CD14-positive monocyte (primary cell): ENCODE measurements at regions not wholly inside any gene's neighbourhood (a gene's known extent, or its start where the extent isn't known, plus 50 kb on each side); places are given as distances from the start of the nearest gene placed in this dataset.

Source experiments
- DNase-seq, 3 donors: peaks; one replicate each; pipeline ENCODE4 v3.0.0-alpha.2; 2011 to 2022
- H2AFZ ChIP-seq: 2 replicates; pipeline ENCODE4 v1.6.0; 2012; ENCODE audit warnings: mild to moderate bottlenecking, low read depth, low read length, inconsistent platforms; ENCODE audit not compliant: insufficient read depth, poor library complexity, severe bottlenecking
- H3K27ac ChIP-seq, 2 donors: 1 replicate in 1 of 2; 2 replicates in 1 of 2; pipeline ENCODE4 v1.5.1; 2012 to 2013; ENCODE audit warnings: low read length in 2 of 2, control low read depth in 1 of 2, inconsistent platforms in 1 of 2, low read depth in 1 of 2, mild to moderate bottlenecking in 1 of 2
- H3K27me3 ChIP-seq, 2 donors: one replicate each; pipeline versions ENCODE4 v1.6.0 to v1.6.1; 2011 to 2013; ENCODE audit warnings: low read length in 2 of 2; ENCODE audit not compliant: control insufficient read depth in 2 of 2, insufficient read depth in 2 of 2
- H3K36me3 ChIP-seq, 2 donors: replicated peaks in 1 of 2; 1 replicate in 1 of 2; 2 replicates in 1 of 2; pipeline versions ENCODE4 v1.5.1 to v1.6.1; 2012 to 2013; ENCODE audit warnings: low read length in 2 of 2, control low read depth in 1 of 2, inconsistent platforms in 1 of 2, mild to moderate bottlenecking in 1 of 2; ENCODE audit not compliant: insufficient read depth in 2 of 2, control insufficient read depth in 1 of 2
- H3K4me1 ChIP-seq, 2 donors: 1 replicate in 1 of 2; 2 replicates in 1 of 2; pipeline versions ENCODE4 v1.5.1 to v1.6.1; 2012 to 2013; ENCODE audit warnings: low read length in 2 of 2, control low read depth in 1 of 2, inconsistent platforms in 1 of 2, mild to moderate bottlenecking in 1 of 2, moderate library complexity in 1 of 2; ENCODE audit not compliant: insufficient read depth in 2 of 2, control insufficient read depth in 1 of 2
- H3K4me2 ChIP-seq: replicated peaks from 2 replicates; pipeline ENCODE3; 2012; ENCODE audit warnings: low read length, moderate library complexity, mild to moderate bottlenecking; ENCODE audit not compliant: poor library complexity, severe bottlenecking; ENCODE audit errors: extremely low read depth
- H3K4me3 ChIP-seq, 3 experiments: fragments of 200-600 bp in 1 of 3; sonication (generic) in 1 of 3; replicated peaks in 1 of 3; 1 replicate in 2 of 3; 2 replicates in 1 of 3; pipeline ENCODE4 v1.5.1; 2011 to 2013; ENCODE audit warnings: low read length in 3 of 3, mild to moderate bottlenecking in 3 of 3, control low read depth in 2 of 3, low read depth in 2 of 3, inconsistent platforms in 1 of 3, moderate library complexity in 1 of 3
- H3K79me2 ChIP-seq: 2 replicates; pipeline ENCODE4 v1.6.0; 2012; ENCODE audit warnings: mild to moderate bottlenecking, control low read depth, inconsistent platforms, low read length, moderate library complexity; ENCODE audit not compliant: insufficient read depth
- H3K9ac ChIP-seq: 2 replicates; pipeline ENCODE4 v1.6.0; 2017; ENCODE audit warnings: low read length, mild to moderate bottlenecking; ENCODE audit not compliant: insufficient read depth, poor library complexity, severe bottlenecking
- H3K9me3 ChIP-seq, 2 donors: replicated peaks in 1 of 2; 1 replicate in 1 of 2; 2 replicates in 1 of 2; pipeline versions ENCODE4 v1.5.1 to v1.6.1; 2012 to 2013; ENCODE audit warnings: low read length in 2 of 2, control low read depth in 1 of 2; ENCODE audit not compliant: control insufficient read depth in 1 of 2, insufficient read depth in 1 of 2
- H4K20me1 ChIP-seq: 2 replicates; pipeline ENCODE4 v1.6.0; 2012; ENCODE audit warnings: mild to moderate bottlenecking, low read length, control low read depth, moderate library complexity; ENCODE audit not compliant: insufficient read depth
- H3K27ac Mint-ChIP-seq, 7 donors: one replicate each; pipeline ENCODE4 v1.8.0; 2020; ENCODE audit warnings: mild to moderate bottlenecking in 7 of 7, mixed read lengths in 7 of 7, moderate library complexity in 6 of 7, inconsistent platforms in 2 of 7
- H3K27me3 Mint-ChIP-seq, 3 donors: one replicate each; pipeline ENCODE4 v1.8.0; 2021 to 2022; ENCODE audit warnings: low read depth in 3 of 3, mild to moderate bottlenecking in 3 of 3, mixed read lengths in 3 of 3, moderate library complexity in 3 of 3, inconsistent platforms in 1 of 3
- H3K36me3 Mint-ChIP-seq, 2 donors: one replicate each; pipeline ENCODE4 v1.8.0; 2020; ENCODE audit warnings: mixed read lengths in 2 of 2, inconsistent platforms in 1 of 2, mild to moderate bottlenecking in 1 of 2
- H3K4me1 Mint-ChIP-seq: one replicate; pipeline ENCODE4 v1.8.0; 2020; ENCODE audit warnings: mild to moderate bottlenecking, mixed read lengths
- H3K4me3 Mint-ChIP-seq, 2 donors: one replicate each; pipeline ENCODE4 v1.8.0; 2020; ENCODE audit warnings: mild to moderate bottlenecking in 2 of 2, mixed read lengths in 2 of 2, moderate library complexity in 1 of 2
- H3K9me3 Mint-ChIP-seq, 7 donors: one replicate each; pipeline ENCODE4 v1.8.0; 2020 to 2022; ENCODE audit warnings: mixed read lengths in 7 of 7, mild to moderate bottlenecking in 6 of 7, moderate library complexity in 6 of 7, inconsistent platforms in 2 of 7
- CTCF ChIP-seq: fragments of 200-600 bp; IDR thresholded peaks from one replicate; pipeline ENCODE4 v1.8.0; 2022; ENCODE audit warnings: antibody characterized with exemption, mild to moderate bottlenecking
- WGBS: methylation state at CpG from one replicate; pipeline ENCODE4 v1.1.5; 2013; ENCODE audit warnings: missing lambda C conversion rate; ENCODE audit not compliant: insufficient coverage; 5-methylcytosine and 5-hydroxymethylcytosine counted together
- intact Hi-C, 2 donors: fragments of 100-400 bp; cut with micrococcal nuclease; formaldehyde crosslinking; loops; one replicate each; pipeline versions ENCODE4 v1.15.0 to v1.15.1; 2023

DNA sequence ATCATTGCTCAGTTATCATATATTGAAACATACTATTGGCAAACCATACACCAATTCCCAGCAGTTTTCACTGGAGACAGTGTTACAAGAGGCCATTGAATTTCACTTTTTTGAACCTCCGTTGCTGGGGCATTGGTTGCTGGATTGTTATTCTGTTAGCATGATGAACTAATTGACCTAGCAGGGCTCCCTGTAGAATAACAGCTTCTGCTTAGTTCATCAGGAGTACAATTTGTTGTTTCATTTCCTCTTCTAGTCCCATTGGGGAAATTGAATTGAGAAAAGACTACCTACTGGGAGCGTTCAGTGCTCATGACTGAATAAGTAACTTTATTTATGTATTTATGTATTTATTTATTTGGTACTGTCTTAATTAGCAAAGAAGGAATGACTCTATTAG lies 151.6 kb downstream of the SLIT2 start:
- H3K36me3 ChIP-seq: no peaks in the 10 kb centered on the region
- H3K4me1 ChIP-seq: no peaks in the 10 kb centered on the region
- WGBS: no CpG with 5 or more reads among the region's 2 CpGs
- Mint-ChIP-seq H3K36me3 (no peaks in the 10 kb centered on the region), H3K27ac (no peak overlapping the region), H3K9me3 (no peaks in the 10 kb centered on the region), H3K4me3 (no peak overlapping the region), H3K27me3 (peaks cover 0 to 3% (median 0%) of the 10 kb centered on the region in 3 donors), H3K4me1 (no peaks in the 10 kb centered on the region)
- H2AFZ ChIP-seq: no peak overlapping the region
- H4K20me1 ChIP-seq: no peaks in the 10 kb centered on the region
- no peak overlapping the region for H3K4me2 ChIP-seq
- no peak overlapping the region for H3K9ac ChIP-seq
- intact Hi-C loops: no loop called here
- H3K4me3 ChIP-seq: no peak overlapping the region
- no peaks in the 10 kb centered on the region for H3K79me2 ChIP-seq
- no peak for DNase-seq
- no peak for TF ChIP-seq CTCF
- no peaks in the 10 kb centered on the region for H3K9me3 ChIP-seq
- no peak overlapping the region for H3K27ac ChIP-seq
- no peaks in the 10 kb centered on the region for H3K27me3 ChIP-seq

- H2AFZ ChIP-seq: no peak overlapping the region
- no CpG with 5 or more reads among the region's 1 CpG for WGBS
- Mint-ChIP-seq H3K36me3 (no peaks in the 10 kb centered on the region), H3K9me3 (no peaks in the 10 kb centered on the region), H3K27me3 (peaks cover 0 to 3% (median 0%) of the 10 kb centered on the region in 3 donors), H3K27ac (no peak overlapping the region), H3K4me3 (no peak overlapping the region), H3K4me1 (no peaks in the 10 kb centered on the region)
- no peak overlapping the region for H3K9ac ChIP-seq
- H3K4me3 ChIP-seq: no peak overlapping the region
- no peak for TF ChIP-seq CTCF
- intact Hi-C loops: no loop called here
- no peak overlapping the region for H3K4me2 ChIP-seq
- H3K79me2 ChIP-seq: no peaks in the 10 kb centered on the region
- H3K36me3 ChIP-seq: no peaks in the 10 kb centered on the region
- H3K27me3 ChIP-seq: no peaks in the 10 kb centered on the region
- no peaks in the 10 kb centered on the region for H4K20me1 ChIP-seq
- H3K9me3 ChIP-seq: no peaks in the 10 kb centered on the region
- no peak for DNase-seq
- no peaks in the 10 kb centered on the region for H3K4me1 ChIP-seq
- H3K27ac ChIP-seq: no peak overlapping the region
These were observed 152.1 kb downstream of the SLIT2 start for GRCh38 chr4:20403846-20404245.
